ENCODE measurements at regions not wholly inside any gene's neighbourhood (a gene's known extent, or its start where the extent isn't known, plus 50 kb on each side); places are given as distances from the start of the nearest gene placed in this dataset.

- H3K4me1 ChIP-seq (ENCODE audit: insufficient read depth, low read length, poor library complexity, severe bottlenecking) = no peaks in the 10 kb centered on the region
- H3F3A ChIP-seq (ENCODE audit: low read depth) = no peaks in the 10 kb centered on the region
- H3K27me3 ChIP-seq (ENCODE audit: insufficient read depth, low read length, poor library complexity, severe bottlenecking) = no peaks in the 10 kb centered on the region
- no peaks in the 10 kb centered on the region for H4K20me1 ChIP-seq (ENCODE audit: insufficient read depth, low read length, poor library complexity, severe bottlenecking)
- no peak overlapping the region for H3K9ac ChIP-seq (ENCODE audit: low read depth, low read length, poor library complexity, severe bottlenecking)
- no peak overlapping the region for H3K4me2 ChIP-seq (ENCODE audit: low read depth, low read length, poor library complexity, severe bottlenecking)
- H3K9me3 ChIP-seq (ENCODE audit: insufficient read depth, low read depth, low read length) = no peaks in the 10 kb centered on the region
- H3K4me3 ChIP-seq (ENCODE audit: low read length, poor library complexity, severe bottlenecking) = no peak overlapping the region
- TF ChIP-seq EZH2phosphoT487 (IDR thresholded peaks at IDR 0.05; ENCODE audit: borderline replicate concordance) (no peak), CTCF (conservative IDR thresholded peaks at IDR 0.05; ENCODE audit: low read length) (no peak)
- H3K79me2 ChIP-seq (ENCODE audit: insufficient read depth, low read length) = no peaks in the 10 kb centered on the region
- H3K36me3 ChIP-seq (ENCODE audit: insufficient read depth, low read length) = no peaks in the 10 kb centered on the region
- H3K9me2 ChIP-seq (replicated peaks; ENCODE audit: low read depth, low read length) = no peaks in the 10 kb centered on the region
- H2AFZ ChIP-seq (ENCODE audit: low read length) = no peak overlapping the region
These were observed 91.9 kb upstream of the FN1 start for GRCh38 chr2:215527736-215528135.

GRCh38 chr2:215526341-215526740 is 90.5 kb upstream of the FN1 start:
- no peaks in the 10 kb centered on the region for H3K9me2 ChIP-seq (replicated peaks; ENCODE audit: low read depth, low read length)
- no peak for TF ChIP-seq EZH2phosphoT487 (IDR thresholded peaks at IDR 0.05; ENCODE audit: borderline replicate concordance)
- TF ChIP-seq CTCF (conservative IDR thresholded peaks at IDR 0.05; ENCODE audit: low read length) = no peak
- H3K9me3 ChIP-seq (ENCODE audit: insufficient read depth, low read depth, low read length) = no peaks in the 10 kb centered on the region
- H3K4me3 ChIP-seq (ENCODE audit: low read length, poor library complexity, severe bottlenecking) = no peak overlapping the region
- H2AFZ ChIP-seq (ENCODE audit: low read length) = no peak overlapping the region
- no peaks in the 10 kb centered on the region for H3K27me3 ChIP-seq (ENCODE audit: insufficient read depth, low read length, poor library complexity, severe bottlenecking)
- no peaks in the 10 kb centered on the region for H3K4me1 ChIP-seq (ENCODE audit: insufficient read depth, low read length, poor library complexity, severe bottlenecking)
- no peaks in the 10 kb centered on the region for H3F3A ChIP-seq (ENCODE audit: low read depth)
- no peak overlapping the region for H3K9ac ChIP-seq (ENCODE audit: low read depth, low read length, poor library complexity, severe bottlenecking)
- no peaks in the 10 kb centered on the region for H4K20me1 ChIP-seq (ENCODE audit: insufficient read depth, low read length, poor library complexity, severe bottlenecking)
- no peak overlapping the region for H3K4me2 ChIP-seq (ENCODE audit: low read depth, low read length, poor library complexity, severe bottlenecking)
- H3K79me2 ChIP-seq (ENCODE audit: insufficient read depth, low read length) = no peaks in the 10 kb centered on the region
- H3K36me3 ChIP-seq (ENCODE audit: insufficient read depth, low read length) = no peaks in the 10 kb centered on the region

GRCh38 chr2:215522237-215522636 is 86.4 kb upstream of the FN1 start:
- Histone ChIP-seq H3K27me3 (ENCODE audit: insufficient read depth, low read length, poor library complexity, severe bottlenecking) (no peaks in the 10 kb centered on the region), H3K9ac (ENCODE audit: low read depth, low read length, poor library complexity, severe bottlenecking) (no peak overlapping the region), H3K4me3 (ENCODE audit: low read length, poor library complexity, severe bottlenecking) (no peak overlapping the region), H3K9me3 (ENCODE audit: insufficient read depth, low read depth, low read length) (no peaks in the 10 kb centered on the region), H3K9me2 (replicated peaks; ENCODE audit: low read depth, low read length) (no peaks in the 10 kb centered on the region), H4K20me1 (ENCODE audit: insufficient read depth, low read length, poor library complexity, severe bottlenecking) (no peaks in the 10 kb centered on the region), H3K4me1 (ENCODE audit: insufficient read depth, low read length, poor library complexity, severe bottlenecking) (no peaks in the 10 kb centered on the region), H3F3A (ENCODE audit: low read depth) (no peaks in the 10 kb centered on the region), H2AFZ (ENCODE audit: low read length) (no peak overlapping the region), H3K36me3 (ENCODE audit: insufficient read depth, low read length) (no peaks in the 10 kb centered on the region), H3K4me2 (ENCODE audit: low read depth, low read length, poor library complexity, severe bottlenecking) (no peak overlapping the region), H3K79me2 (ENCODE audit: insufficient read depth, low read length) (no peaks in the 10 kb centered on the region)
- TF ChIP-seq EZH2phosphoT487 (IDR thresholded peaks at IDR 0.05; ENCODE audit: borderline replicate concordance) (no peak), CTCF (conservative IDR thresholded peaks at IDR 0.05; ENCODE audit: low read length) (no peak)
